GM23338 (cell line): ENCODE measurements at regions not wholly inside any gene's neighbourhood (a gene's known extent, or its start where the extent isn't known, plus 50 kb on each side); places are given as distances from the start of the nearest gene placed in this dataset.

Experiments
- ATAC-seq: fragments of 200-7000 bp; cut with Tn5 transposase; 3 replicates; pipeline ENCODE4 v1.9.1; 2020
- DNase-seq: peaks from one replicate; pipeline ENCODE4 v3.0.0-alpha.2; 2015; ENCODE audit warnings: low spot score
- H2AFZ ChIP-seq: fragments of 200-600 bp; sonication (generic); 2 replicates; pipeline ENCODE4 v1.8.0; 2016; ENCODE audit warnings: antibody characterized with exemption, mild to moderate bottlenecking, moderate library complexity
- H3F3A ChIP-seq: fragments of 200-600 bp; sonication (generic); replicated peaks from 2 replicates; pipeline ENCODE4 v1.8.0; 2017; ENCODE audit warnings: antibody characterized with exemption, mixed run types, low read depth
- H3K27ac ChIP-seq: fragments of 200-600 bp; sonication (generic); 2 replicates; pipeline ENCODE4 v1.6.1; 2016; ENCODE audit warnings: low read depth
- H3K27me3 ChIP-seq: fragments of 200-600 bp; sonication (generic); 2 replicates; pipeline ENCODE4 v1.8.0; 2016; ENCODE audit warnings: mild to moderate bottlenecking, mixed run types, moderate library complexity; ENCODE audit not compliant: insufficient read depth
- H3K36me3 ChIP-seq: fragments of 200-600 bp; sonication (generic); 2 replicates; pipeline ENCODE4 v1.8.0; 2016; ENCODE audit warnings: mild to moderate bottlenecking; ENCODE audit not compliant: insufficient read depth
- H3K4me1 ChIP-seq: fragments of 200-600 bp; sonication (generic); 2 replicates; pipeline ENCODE4 v1.8.0; 2016; ENCODE audit warnings: mild to moderate bottlenecking, moderate library complexity; ENCODE audit not compliant: insufficient read depth
- H3K4me2 ChIP-seq: fragments of 200-600 bp; sonication (generic); 2 replicates; pipeline ENCODE4 v1.7.1; 2017; ENCODE audit warnings: mixed run types
- H3K4me3 ChIP-seq: fragments of 200-600 bp; sonication (generic); 2 replicates; pipeline ENCODE4 v1.6.1; 2016; ENCODE audit warnings: mixed run types
- H3K79me2 ChIP-seq: fragments of 200-600 bp; sonication (generic); replicated peaks from 2 replicates; pipeline ENCODE4 v1.8.0; 2017; ENCODE audit warnings: mild to moderate bottlenecking; ENCODE audit not compliant: insufficient read depth
- H3K9me2 ChIP-seq: fragments of 200-600 bp; sonication (generic); 2 replicates; pipeline ENCODE4 v1.8.0; 2017; ENCODE audit not compliant: insufficient read depth
- H4K20me1 ChIP-seq: fragments of 200-600 bp; sonication (generic); replicated peaks from 2 replicates; pipeline ENCODE4 v1.8.0; 2017; ENCODE audit warnings: mild to moderate bottlenecking; ENCODE audit not compliant: insufficient read depth
- H3K27ac Mint-ChIP-seq: 2 replicates; pipeline ENCODE4 v1.8.0; 2020; ENCODE audit warnings: inconsistent platforms, mild to moderate bottlenecking, moderate library complexity, mixed read lengths
- H3K27me3 Mint-ChIP-seq: 3 replicates; pipeline ENCODE4 v1.8.0; 2022; ENCODE audit warnings: low read depth, mild to moderate bottlenecking, moderate library complexity, mixed read lengths, inconsistent platforms; ENCODE audit not compliant: insufficient read depth, poor library complexity
- H3K36me3 Mint-ChIP-seq: 3 replicates; pipeline ENCODE4 v1.8.0; 2021; ENCODE audit warnings: low read depth, mild to moderate bottlenecking, inconsistent platforms, moderate library complexity, mixed read lengths
- H3K4me1 Mint-ChIP-seq: 3 replicates; pipeline ENCODE4 v1.8.0; 2020; ENCODE audit warnings: mild to moderate bottlenecking, inconsistent platforms, mixed read lengths
- H3K4me3 Mint-ChIP-seq: 3 replicates; pipeline ENCODE4 v1.8.0; 2021; ENCODE audit warnings: moderate library complexity, mild to moderate bottlenecking, inconsistent platforms, mixed read lengths
- H3K9me3 Mint-ChIP-seq: 3 replicates; pipeline ENCODE4 v1.8.0; 2020; ENCODE audit warnings: moderate library complexity, mild to moderate bottlenecking, inconsistent platforms, mixed read lengths
- CREB1 ChIP-seq: fragments of 250-450 bp; sonication (Bioruptor Pico); IDR thresholded peaks from 2 replicates; pipeline ENCODE4 v1.5.0; 2020; ENCODE audit warnings: low read depth, mild to moderate bottlenecking, moderate library complexity
- CTCF ChIP-seq, 2 experiments: fragments of 200-600 bp in 1 of 2; sonication (generic) in 1 of 2; conservative IDR thresholded peaks; 2 replicates each; pipeline versions ENCODE4 v1.5.1 to v1.6.1; 2016 to 2017; ENCODE audit warnings: antibody characterized with exemption in 2 of 2, low read depth in 2 of 2, mild to moderate bottlenecking in 2 of 2, moderate library complexity in 1 of 2
- ETS1 ChIP-seq: IDR thresholded peaks from 2 replicates; pipeline ENCODE4 v1.6.1; 2016; ENCODE audit warnings: antibody characterized with exemption
- EZH2 ChIP-seq: fragments of 200-600 bp; sonication (generic); IDR thresholded peaks from one replicate; pipeline ENCODE4 v1.8.0; 2017; ENCODE audit warnings: antibody characterized with exemption, mild to moderate bottlenecking, low read depth; ENCODE audit not compliant: unreplicated experiment
- EZH2phosphoT487 ChIP-seq: fragments of 200-600 bp; sonication (generic); IDR thresholded peaks from one replicate; pipeline ENCODE4 v1.8.1; 2018; ENCODE audit warnings: antibody characterized with exemption; ENCODE audit not compliant: unreplicated experiment
- JUNB ChIP-seq: IDR thresholded peaks from one replicate; pipeline ENCODE4 v1.6.1; 2016; ENCODE audit warnings: antibody characterized with exemption; ENCODE audit not compliant: unreplicated experiment
- NANOG ChIP-seq: IDR thresholded peaks from 2 replicates; pipeline ENCODE4 v1.6.1; 2016; ENCODE audit warnings: antibody characterized with exemption, borderline replicate concordance
- POLR2AphosphoS5 ChIP-seq: IDR thresholded peaks from 2 replicates; pipeline ENCODE4 v1.6.1; 2016; ENCODE audit warnings: antibody characterized with exemption, low read depth
- REST ChIP-seq: IDR thresholded peaks from one replicate; pipeline ENCODE4 v1.6.1; 2018; ENCODE audit warnings: antibody characterized with exemption; ENCODE audit not compliant: unreplicated experiment
- STAT1 ChIP-seq: IDR thresholded peaks from one replicate; pipeline ENCODE4 v1.6.1; 2016; ENCODE audit warnings: antibody characterized with exemption; ENCODE audit not compliant: unreplicated experiment
- ZNF114 ChIP-seq: fragments of 250-450 bp; sonication (Bioruptor Pico); IDR thresholded peaks from 2 replicates; pipeline ENCODE4 v1.5.0; 2020; ENCODE audit warnings: mild to moderate bottlenecking, moderate library complexity
- ZNF331 ChIP-seq: fragments of 250-450 bp; sonication (Bioruptor Pico); IDR thresholded peaks from 2 replicates; pipeline ENCODE4 v1.5.0; 2020; ENCODE audit warnings: low read depth, mild to moderate bottlenecking, moderate library complexity
- ZNF462 ChIP-seq: fragments of 250-450 bp; sonication (Bioruptor Pico); IDR thresholded peaks from 2 replicates; pipeline ENCODE4 v1.5.0; 2020; ENCODE audit warnings: mild to moderate bottlenecking, moderate library complexity

GRCh38 chr2:41764131-41764530, 283.7 kb upstream of the PKDCC start:
- Mint-ChIP-seq H3K4me3 (no peak overlapping the region), H3K9me3 (no peaks in the 10 kb centered on the region), H3K27me3 (peaks cover 2% of the 10 kb centered on the region), H3K27ac (no peak overlapping the region), H3K4me1 (no peaks in the 10 kb centered on the region), H3K36me3 (no peaks in the 10 kb centered on the region)
- H3K27ac ChIP-seq, result no peak overlapping the region
- H2AFZ ChIP-seq, result no peak overlapping the region
- H3K9me2 ChIP-seq, result 0 out of 2 replicates have a peak, but pooled peaks cover 3% of the 10 kb centered on the region
- no peak for ATAC-seq
- H3K4me3 ChIP-seq, result no peak overlapping the region
- TF ChIP-seq JUNB (no peak), ZNF462 (CRISPR knock-in tag) (no peak), NANOG (no peak), ETS1 (no peak), REST (no peak), EZH2phosphoT487 (no peak), ZNF114 (CRISPR knock-in tag) (no peak), CTCF (conservative IDR thresholded peaks at IDR 0.05; ENCODE audit: low read depth in 2 of 2) (no peak), STAT1 (no peak), POLR2AphosphoS5 (no peak), CREB1 (CRISPR knock-in tag) (no peak), EZH2 (no peak), ZNF331 (CRISPR knock-in tag) (no peak)
- no peaks in the 10 kb centered on the region for H3F3A ChIP-seq
- no peak overlapping the region for H3K4me2 ChIP-seq
- H3K27me3 ChIP-seq, result no peaks in the 10 kb centered on the region
- no peaks in the 10 kb centered on the region for H4K20me1 ChIP-seq
- no peaks in the 10 kb centered on the region for H3K4me1 ChIP-seq
- DNase-seq, result no peak
- no peaks in the 10 kb centered on the region for H3K79me2 ChIP-seq
- H3K36me3 ChIP-seq, result no peaks in the 10 kb centered on the region
